SK-N-SH treated with all-trans-retinoic acid at 6 μM for 48 hours (cell line): ENCODE measurements at regions not wholly inside any gene's neighbourhood (a gene's known extent, or its start where the extent isn't known, plus 50 kb on each side); places are given as distances from the start of the nearest gene placed in this dataset.

ENCODE experiments used
- ATAC-seq: fragments of 200-7000 bp; cut with Tn5 transposase; 3 replicates; pipeline ENCODE4 v1.9.1; 2020; ENCODE audit warnings: mild to moderate bottlenecking, moderate library complexity
- ARNTL ChIP-seq: fragments of 450-650 bp; formaldehyde crosslinking; IDR thresholded peaks from 2 replicates; pipeline ENCODE4 v1.5.0; 2020; ENCODE audit warnings: low read depth, mild to moderate bottlenecking, moderate library complexity, borderline replicate concordance
- BACH2 ChIP-seq: fragments of 250-450 bp; sonication (Bioruptor Pico); IDR thresholded peaks from 2 replicates; pipeline ENCODE4 v1.9.0; 2021; ENCODE audit warnings: mild to moderate bottlenecking, borderline replicate concordance
- CSDC2 ChIP-seq: fragments of 250-450 bp; sonication (Bioruptor Pico); IDR thresholded peaks from 2 replicates; pipeline ENCODE4 v1.5.0; 2020; ENCODE audit warnings: mild to moderate bottlenecking, moderate library complexity
- ESRRG ChIP-seq: fragments of 250-450 bp; sonication (Bioruptor Pico); IDR thresholded peaks from 2 replicates; pipeline ENCODE4 v1.6.1; 2021; ENCODE audit warnings: mild to moderate bottlenecking
- GLIS3 ChIP-seq: fragments of 250-450 bp; sonication (Bioruptor Pico); IDR thresholded peaks from 2 replicates; pipeline ENCODE4 v1.5.0; 2020; ENCODE audit warnings: mild to moderate bottlenecking, moderate library complexity
- ISL1 ChIP-seq: fragments of 250-450 bp; sonication (Bioruptor Pico); IDR thresholded peaks from 2 replicates; pipeline ENCODE4 v2.1.2; 2022; ENCODE audit warnings: mild to moderate bottlenecking, moderate library complexity
- OSR1 ChIP-seq: fragments of 250-450 bp; sonication (Bioruptor Pico); IDR thresholded peaks from 2 replicates; pipeline ENCODE4 v1.8.0; 2022; ENCODE audit warnings: moderate library complexity, mild to moderate bottlenecking, inconsistent platforms
- PPARA ChIP-seq: fragments of 250-450 bp; sonication (Bioruptor Pico); IDR thresholded peaks from 2 replicates; pipeline ENCODE4 v1.5.0; 2020; ENCODE audit warnings: mild to moderate bottlenecking, borderline replicate concordance
- RARB ChIP-seq: fragments of 250-450 bp; sonication (Bioruptor Pico); IDR thresholded peaks from 2 replicates; pipeline ENCODE4 v1.8.0; 2021; ENCODE audit warnings: mild to moderate bottlenecking, moderate library complexity
- SNAI2 ChIP-seq: fragments of 250-450 bp; sonication (Bioruptor Pico); IDR thresholded peaks from 2 replicates; pipeline ENCODE4 v1.5.0; 2020; ENCODE audit warnings: mild to moderate bottlenecking, moderate library complexity
- TCF4 ChIP-seq: fragments of 250-450 bp; sonication (Bioruptor Pico); IDR thresholded peaks from 2 replicates; pipeline ENCODE4 v1.8.0; 2021; ENCODE audit warnings: mild to moderate bottlenecking, moderate library complexity, borderline replicate concordance
- TOX ChIP-seq: fragments of 250-450 bp; sonication (Bioruptor Pico); IDR thresholded peaks from 2 replicates; pipeline ENCODE4 v1.8.0; 2021; ENCODE audit warnings: mild to moderate bottlenecking, moderate library complexity, borderline replicate concordance
- TSHZ2 ChIP-seq: fragments of 250-450 bp; sonication (Bioruptor Pico); IDR thresholded peaks from 2 replicates; pipeline ENCODE4 v1.5.0; 2020; ENCODE audit warnings: mild to moderate bottlenecking, moderate library complexity
- ZC3H10 ChIP-seq: fragments of 250-450 bp; sonication (Bioruptor Pico); IDR thresholded peaks from 2 replicates; pipeline ENCODE4 v1.5.1; 2021; ENCODE audit warnings: mild to moderate bottlenecking, moderate library complexity
- ZFP3 ChIP-seq: fragments of 250-450 bp; sonication (Bioruptor Pico); IDR thresholded peaks from 2 replicates; pipeline ENCODE4 v1.5.0; 2020; ENCODE audit warnings: mild to moderate bottlenecking, moderate library complexity
- ZFP30 ChIP-seq: fragments of 450-650 bp; formaldehyde crosslinking; IDR thresholded peaks from 2 replicates; pipeline ENCODE4 v1.5.0; 2022; ENCODE audit warnings: mild to moderate bottlenecking, moderate library complexity
- ZNF70 ChIP-seq: fragments of 450-650 bp; formaldehyde crosslinking; IDR thresholded peaks from 2 replicates; pipeline ENCODE4 v1.5.0; 2020; ENCODE audit warnings: mild to moderate bottlenecking, moderate library complexity
- ZNF8 ChIP-seq: fragments of 450-650 bp; formaldehyde crosslinking; IDR thresholded peaks from 2 replicates; pipeline ENCODE4 v1.5.0; 2020; ENCODE audit warnings: mild to moderate bottlenecking, moderate library complexity
- TF ChIP-seq, protein P1 (sequence below): fragments of 250-450 bp; sonication (Bioruptor Pico); IDR thresholded peaks from 2 replicates; pipeline ENCODE4 v1.5.1; 2020; ENCODE audit warnings: low read depth, mild to moderate bottlenecking, moderate library complexity
- TF ChIP-seq, protein P2 (sequence below): fragments of 250-450 bp; sonication (Bioruptor Pico); IDR thresholded peaks from 2 replicates; pipeline ENCODE4 v1.8.0; 2020; ENCODE audit warnings: mild to moderate bottlenecking, moderate library complexity, borderline replicate concordance
- TF ChIP-seq, protein P3 (sequence below): fragments of 250-450 bp; sonication (Bioruptor Pico); IDR thresholded peaks from 2 replicates; pipeline ENCODE4 v1.8.0; 2021; ENCODE audit warnings: low read depth, mild to moderate bottlenecking, moderate library complexity, borderline replicate concordance
- TF ChIP-seq, protein P4 (sequence below): fragments of 250-450 bp; sonication (Bioruptor Pico); IDR thresholded peaks from 2 replicates; pipeline ENCODE4 v1.5.1; 2021; ENCODE audit warnings: mild to moderate bottlenecking, moderate library complexity

- ATAC-seq = no peak
- no peak for TF ChIP-seq PPARA (CRISPR knock-in tag)
- TF ChIP-seq RARB = no peak
- no peak for TF ChIP-seq ARNTL (CRISPR knock-in tag)
- no peak for TF ChIP-seq TCF4 (CRISPR knock-in tag)
- no peak for TF ChIP-seq GLIS3 (CRISPR knock-in tag)
- TF ChIP-seq CSDC2 = no peak
- TF ChIP-seq, protein P1, sequence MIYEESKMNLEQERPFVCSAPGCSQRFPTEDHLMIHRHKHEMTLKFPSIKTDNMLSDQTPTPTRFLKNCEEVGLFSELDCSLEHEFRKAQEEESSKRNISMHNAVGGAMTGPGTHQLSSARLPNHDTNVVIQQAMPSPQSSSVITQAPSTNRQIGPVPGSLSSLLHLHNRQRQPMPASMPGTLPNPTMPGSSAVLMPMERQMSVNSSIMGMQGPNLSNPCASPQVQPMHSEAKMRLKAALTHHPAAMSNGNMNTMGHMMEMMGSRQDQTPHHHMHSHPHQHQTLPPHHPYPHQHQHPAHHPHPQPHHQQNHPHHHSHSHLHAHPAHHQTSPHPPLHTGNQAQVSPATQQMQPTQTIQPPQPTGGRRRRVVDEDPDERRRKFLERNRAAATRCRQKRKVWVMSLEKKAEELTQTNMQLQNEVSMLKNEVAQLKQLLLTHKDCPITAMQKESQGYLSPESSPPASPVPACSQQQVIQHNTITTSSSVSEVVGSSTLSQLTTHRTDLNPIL (CRISPR knock-in tag) = no peak
- TF ChIP-seq SNAI2 (CRISPR knock-in tag) = no peak
- TF ChIP-seq ESRRG (CRISPR knock-in tag) = no peak
- no peak for TF ChIP-seq ISL1 (CRISPR knock-in tag)
Observed at GRCh38 chr7:10863476-10863875, 110.2 kb upstream of the PHF14 start.

DNA sequence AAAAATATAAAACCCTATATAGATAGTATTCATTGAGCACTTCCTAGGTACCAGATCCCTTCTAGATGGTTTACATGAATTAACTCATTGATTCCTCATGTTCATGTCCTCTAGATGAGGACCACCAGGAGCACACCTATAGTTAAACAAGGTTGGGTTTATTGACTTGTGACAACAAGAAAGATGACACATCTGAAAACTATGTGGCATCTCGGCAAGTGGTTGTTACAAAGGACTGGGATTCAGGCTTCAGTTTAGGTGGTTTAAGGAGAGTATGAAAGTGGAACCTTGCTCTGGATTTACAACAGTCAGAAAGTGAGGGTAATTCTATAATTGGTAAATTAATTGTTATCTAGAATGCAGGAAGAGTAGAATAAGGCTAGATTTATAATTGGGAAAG, 99.0 kb upstream of the PHF14 start:
- TF ChIP-seq, protein P2, sequence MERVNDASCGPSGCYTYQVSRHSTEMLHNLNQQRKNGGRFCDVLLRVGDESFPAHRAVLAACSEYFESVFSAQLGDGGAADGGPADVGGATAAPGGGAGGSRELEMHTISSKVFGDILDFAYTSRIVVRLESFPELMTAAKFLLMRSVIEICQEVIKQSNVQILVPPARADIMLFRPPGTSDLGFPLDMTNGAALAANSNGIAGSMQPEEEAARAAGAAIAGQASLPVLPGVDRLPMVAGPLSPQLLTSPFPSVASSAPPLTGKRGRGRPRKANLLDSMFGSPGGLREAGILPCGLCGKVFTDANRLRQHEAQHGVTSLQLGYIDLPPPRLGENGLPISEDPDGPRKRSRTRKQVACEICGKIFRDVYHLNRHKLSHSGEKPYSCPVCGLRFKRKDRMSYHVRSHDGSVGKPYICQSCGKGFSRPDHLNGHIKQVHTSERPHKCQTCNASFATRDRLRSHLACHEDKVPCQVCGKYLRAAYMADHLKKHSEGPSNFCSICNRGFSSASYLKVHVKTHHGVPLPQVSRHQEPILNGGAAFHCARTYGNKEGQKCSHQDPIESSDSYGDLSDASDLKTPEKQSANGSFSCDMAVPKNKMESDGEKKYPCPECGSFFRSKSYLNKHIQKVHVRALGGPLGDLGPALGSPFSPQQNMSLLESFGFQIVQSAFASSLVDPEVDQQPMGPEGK (CRISPR knock-in tag) = no peak
- TF ChIP-seq ZC3H10 (CRISPR knock-in tag) (no peak), ARNTL (CRISPR knock-in tag) (no peak), BACH2 (CRISPR knock-in tag) (no peak), ZFP30 (CRISPR knock-in tag) (no peak), OSR1 (no peak), PPARA (CRISPR knock-in tag) (no peak), TSHZ2 (CRISPR knock-in tag) (no peak), ZNF8 (no peak), RARB (no peak), TOX (CRISPR knock-in tag) (no peak), GLIS3 (CRISPR knock-in tag) (no peak), ISL1 (CRISPR knock-in tag) (no peak), ZNF70 (CRISPR knock-in tag) (no peak), TCF4 (CRISPR knock-in tag) (no peak), ZFP3 (CRISPR knock-in tag) (no peak)
- TF ChIP-seq, protein P3, sequence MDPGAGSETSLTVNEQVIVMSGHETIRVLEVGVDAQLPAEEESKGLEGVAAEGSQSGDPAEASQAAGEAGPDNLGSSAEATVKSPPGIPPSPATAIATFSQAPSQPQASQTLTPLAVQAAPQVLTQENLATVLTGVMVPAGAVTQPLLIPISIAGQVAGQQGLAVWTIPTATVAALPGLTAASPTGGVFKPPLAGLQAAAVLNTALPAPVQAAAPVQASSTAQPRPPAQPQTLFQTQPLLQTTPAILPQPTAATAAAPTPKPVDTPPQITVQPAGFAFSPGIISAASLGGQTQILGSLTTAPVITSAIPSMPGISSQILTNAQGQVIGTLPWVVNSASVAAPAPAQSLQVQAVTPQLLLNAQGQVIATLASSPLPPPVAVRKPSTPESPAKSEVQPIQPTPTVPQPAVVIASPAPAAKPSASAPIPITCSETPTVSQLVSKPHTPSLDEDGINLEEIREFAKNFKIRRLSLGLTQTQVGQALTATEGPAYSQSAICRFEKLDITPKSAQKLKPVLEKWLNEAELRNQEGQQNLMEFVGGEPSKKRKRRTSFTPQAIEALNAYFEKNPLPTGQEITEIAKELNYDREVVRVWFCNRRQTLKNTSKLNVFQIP (CRISPR knock-in tag) = no peak
- TF ChIP-seq, protein P4, sequence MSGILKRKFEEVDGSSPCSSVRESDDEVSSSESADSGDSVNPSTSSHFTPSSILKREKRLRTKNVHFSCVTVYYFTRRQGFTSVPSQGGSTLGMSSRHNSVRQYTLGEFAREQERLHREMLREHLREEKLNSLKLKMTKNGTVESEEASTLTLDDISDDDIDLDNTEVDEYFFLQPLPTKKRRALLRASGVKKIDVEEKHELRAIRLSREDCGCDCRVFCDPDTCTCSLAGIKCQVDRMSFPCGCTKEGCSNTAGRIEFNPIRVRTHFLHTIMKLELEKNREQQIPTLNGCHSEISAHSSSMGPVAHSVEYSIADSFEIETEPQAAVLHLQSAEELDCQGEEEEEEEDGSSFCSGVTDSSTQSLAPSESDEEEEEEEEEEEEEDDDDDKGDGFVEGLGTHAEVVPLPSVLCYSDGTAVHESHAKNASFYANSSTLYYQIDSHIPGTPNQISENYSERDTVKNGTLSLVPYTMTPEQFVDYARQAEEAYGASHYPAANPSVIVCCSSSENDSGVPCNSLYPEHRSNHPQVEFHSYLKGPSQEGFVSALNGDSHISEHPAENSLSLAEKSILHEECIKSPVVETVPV = no peak
- TF ChIP-seq, protein P1 (CRISPR knock-in tag) = no peak
- ATAC-seq = no peak
